Neural cell (in vitro differentiated cells): ENCODE measurements at regions not wholly inside any gene's neighbourhood (a gene's known extent, or its start where the extent isn't known, plus 50 kb on each side); places are given as distances from the start of the nearest gene placed in this dataset.

Experiments used
- EP300 ChIP-seq: fragments of 450-650 bp; conservative IDR thresholded peaks from 2 replicates; pipeline ENCODE4 v1.6.1; 2014; ENCODE audit warnings: antibody characterized with exemption, mild to moderate bottlenecking, moderate library complexity; ENCODE audit not compliant: poor library complexity, severe bottlenecking
- EZH2 ChIP-seq: fragments of 200-600, 300-800 bp; shearing (Covaris generic), sonication (generic); IDR thresholded peaks from 2 replicates; pipeline ENCODE4 v1.6.1; 2014; ENCODE audit warnings: antibody characterized with exemption, low read length, borderline replicate concordance, mild to moderate bottlenecking; ENCODE audit not compliant: insufficient read depth, poor library complexity, severe bottlenecking
- MXI1 ChIP-seq: fragments of 450-650 bp; conservative IDR thresholded peaks from 2 replicates; pipeline ENCODE4 v1.6.1; 2014; ENCODE audit warnings: antibody characterized with exemption, mild to moderate bottlenecking; ENCODE audit not compliant: poor library complexity, severe bottlenecking
- POLR2AphosphoS5 ChIP-seq: IDR thresholded peaks from 2 replicates; pipeline ENCODE4 v1.6.1; 2012
- RAD21 ChIP-seq: fragments of 450-650 bp; conservative IDR thresholded peaks from 2 replicates; pipeline ENCODE4 v1.6.1; 2014; ENCODE audit warnings: antibody characterized with exemption, mild to moderate bottlenecking, moderate library complexity
- SMC3 ChIP-seq: fragments of 450-650 bp; conservative IDR thresholded peaks from 2 replicates; pipeline ENCODE4 v1.6.1; 2014; ENCODE audit warnings: antibody characterized with exemption, mild to moderate bottlenecking, moderate library complexity; ENCODE audit not compliant: poor library complexity
- TAF1 ChIP-seq: IDR thresholded peaks from 2 replicates; pipeline ENCODE4 v1.6.1; 2012; ENCODE audit warnings: low read depth
- TF ChIP-seq, protein P1 (sequence below): fragments of 450-650 bp; IDR thresholded peaks from 2 replicates; pipeline ENCODE4 v1.5.1; 2014; ENCODE audit warnings: antibody characterized with exemption, mild to moderate bottlenecking, moderate library complexity; ENCODE audit not compliant: poor library complexity, severe bottlenecking

GRCh38 chr10:9505546-9505945 lies 1451.1 kb downstream of the GATA3 start:
- TF ChIP-seq EP300 (no peak), POLR2AphosphoS5 (no peak), EZH2 (no peak), TAF1 (no peak), SMC3 (no peak), RAD21 (no peak), MXI1 (no peak)
- TF ChIP-seq, protein P1, sequence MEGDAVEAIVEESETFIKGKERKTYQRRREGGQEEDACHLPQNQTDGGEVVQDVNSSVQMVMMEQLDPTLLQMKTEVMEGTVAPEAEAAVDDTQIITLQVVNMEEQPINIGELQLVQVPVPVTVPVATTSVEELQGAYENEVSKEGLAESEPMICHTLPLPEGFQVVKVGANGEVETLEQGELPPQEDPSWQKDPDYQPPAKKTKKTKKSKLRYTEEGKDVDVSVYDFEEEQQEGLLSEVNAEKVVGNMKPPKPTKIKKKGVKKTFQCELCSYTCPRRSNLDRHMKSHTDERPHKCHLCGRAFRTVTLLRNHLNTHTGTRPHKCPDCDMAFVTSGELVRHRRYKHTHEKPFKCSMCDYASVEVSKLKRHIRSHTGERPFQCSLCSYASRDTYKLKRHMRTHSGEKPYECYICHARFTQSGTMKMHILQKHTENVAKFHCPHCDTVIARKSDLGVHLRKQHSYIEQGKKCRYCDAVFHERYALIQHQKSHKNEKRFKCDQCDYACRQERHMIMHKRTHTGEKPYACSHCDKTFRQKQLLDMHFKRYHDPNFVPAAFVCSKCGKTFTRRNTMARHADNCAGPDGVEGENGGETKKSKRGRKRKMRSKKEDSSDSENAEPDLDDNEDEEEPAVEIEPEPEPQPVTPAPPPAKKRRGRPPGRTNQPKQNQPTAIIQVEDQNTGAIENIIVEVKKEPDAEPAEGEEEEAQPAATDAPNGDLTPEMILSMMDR, result no peak
